Omental fat pad (tissue), 3 donors: ENCODE measurements at regions not wholly inside any gene's neighbourhood (a gene's known extent, or its start where the extent isn't known, plus 50 kb on each side); places are given as distances from the start of the nearest gene placed in this dataset.
A peak's percentile ranks its signal among the peaks of the same experiment; 100 is the strongest.

Source experiments
- ATAC-seq: fragments of 150-250 bp; one replicate; pipeline ENCODE4 v1.9.1; 2016; ENCODE audit warnings: mild to moderate bottlenecking, moderate library complexity; ENCODE audit not compliant: low FRiP score
- DNase-seq: peaks from one replicate; pipeline ENCODE4 v3.0.0-alpha.2; 2019; ENCODE audit warnings: low spot score
- TF ChIP-seq, protein P1 (sequence below), 3 donors: fragments of 450-650 bp; IDR thresholded peaks; one replicate each; pipeline ENCODE4 v1.5.1; 2016 to 2017; ENCODE audit warnings: antibody characterized with exemption in 3 of 3, mild to moderate bottlenecking in 3 of 3, moderate library complexity in 2 of 3

- no peak for ATAC-seq
- no peak for DNase-seq
- TF ChIP-seq, protein P1, sequence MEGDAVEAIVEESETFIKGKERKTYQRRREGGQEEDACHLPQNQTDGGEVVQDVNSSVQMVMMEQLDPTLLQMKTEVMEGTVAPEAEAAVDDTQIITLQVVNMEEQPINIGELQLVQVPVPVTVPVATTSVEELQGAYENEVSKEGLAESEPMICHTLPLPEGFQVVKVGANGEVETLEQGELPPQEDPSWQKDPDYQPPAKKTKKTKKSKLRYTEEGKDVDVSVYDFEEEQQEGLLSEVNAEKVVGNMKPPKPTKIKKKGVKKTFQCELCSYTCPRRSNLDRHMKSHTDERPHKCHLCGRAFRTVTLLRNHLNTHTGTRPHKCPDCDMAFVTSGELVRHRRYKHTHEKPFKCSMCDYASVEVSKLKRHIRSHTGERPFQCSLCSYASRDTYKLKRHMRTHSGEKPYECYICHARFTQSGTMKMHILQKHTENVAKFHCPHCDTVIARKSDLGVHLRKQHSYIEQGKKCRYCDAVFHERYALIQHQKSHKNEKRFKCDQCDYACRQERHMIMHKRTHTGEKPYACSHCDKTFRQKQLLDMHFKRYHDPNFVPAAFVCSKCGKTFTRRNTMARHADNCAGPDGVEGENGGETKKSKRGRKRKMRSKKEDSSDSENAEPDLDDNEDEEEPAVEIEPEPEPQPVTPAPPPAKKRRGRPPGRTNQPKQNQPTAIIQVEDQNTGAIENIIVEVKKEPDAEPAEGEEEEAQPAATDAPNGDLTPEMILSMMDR (IDR thresholded peaks at IDR 0.05), result no peak
Measured at GRCh38 chr4:174429701-174430410, 92.4 kb downstream of the HPGD start.

GRCh38 chr4:174427571-174428140 is 94.6 kb downstream of the HPGD start:
- DNase-seq (no peak), ATAC-seq (no peak)
- TF ChIP-seq, protein P1 (IDR thresholded peaks at IDR 0.05), result no peak

- DNase-seq (no peak), ATAC-seq (no peak)
- TF ChIP-seq, protein P1 (IDR thresholded peaks at IDR 0.05), result no peak
Measured at GRCh38 chr4:174425669-174426068, 96.6 kb downstream of the HPGD start.

DNA sequence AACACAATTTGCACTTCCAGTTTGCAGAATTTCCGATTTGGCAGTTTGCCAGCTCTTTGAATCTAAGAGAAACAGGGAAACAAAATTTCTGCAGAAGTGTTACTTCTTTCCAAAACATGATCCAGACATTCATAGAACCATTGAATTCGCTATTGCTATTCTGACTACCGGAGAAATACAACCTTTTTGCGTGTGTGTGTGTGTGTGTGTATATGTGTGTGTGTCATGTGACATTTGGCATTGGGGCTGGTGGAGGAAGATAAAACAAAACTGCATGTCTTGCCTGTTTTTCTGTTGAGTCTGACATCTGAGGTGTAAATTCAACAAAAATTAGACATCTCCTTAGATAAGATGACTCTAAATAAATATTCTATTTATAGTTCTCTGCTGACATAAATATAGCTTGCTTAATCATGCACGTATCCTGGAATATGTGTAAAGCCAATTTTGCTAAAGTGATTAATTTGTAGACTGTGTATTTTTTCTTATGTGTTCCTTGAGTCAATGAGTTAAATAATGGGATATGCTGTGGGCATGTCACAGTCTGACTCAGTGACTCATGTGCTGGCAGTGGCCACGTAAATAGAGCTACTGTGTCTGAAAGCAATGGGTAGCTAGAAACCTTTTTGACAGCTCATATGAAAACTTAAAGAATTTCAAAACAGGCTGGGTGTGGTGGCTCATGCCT is 98.9 kb downstream of the HPGD start:
- DNase-seq (no peak), ATAC-seq (peak; percentile 85)
- TF ChIP-seq, protein P1 (IDR thresholded peaks at IDR 0.05), result no peak

DNA sequence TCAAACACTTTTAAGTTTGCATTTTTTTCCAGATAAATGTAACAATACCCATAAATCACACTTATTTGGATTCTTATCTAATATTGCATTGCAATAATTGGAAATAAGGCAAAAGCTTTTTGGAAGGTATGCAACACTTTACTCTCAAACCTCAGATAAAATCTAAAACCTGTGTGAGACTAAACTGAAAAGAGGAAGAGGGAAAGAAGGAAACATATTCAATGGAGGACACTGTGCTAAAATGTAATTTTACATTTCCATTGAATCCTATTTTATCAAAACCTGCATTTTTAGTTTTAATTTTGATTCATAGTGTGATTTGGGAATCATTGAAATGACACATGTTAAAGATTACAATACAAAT is 99.4 kb downstream of the HPGD start:
- ATAC-seq, result no peak
- TF ChIP-seq, protein P1 (IDR thresholded peaks at IDR 0.05), result no peak
- DNase-seq, result no peak

- ATAC-seq (no peak), DNase-seq (no peak)
- TF ChIP-seq, protein P1 (IDR thresholded peaks at IDR 0.05), result no peak
Measured at GRCh38 chr4:174420316-174420715, 102.0 kb downstream of the HPGD start.
